HepG2 (cell line): ENCODE measurements at regions not wholly inside any gene's neighbourhood (a gene's known extent, or its start where the extent isn't known, plus 50 kb on each side); places are given as distances from the start of the nearest gene placed in this dataset.

ENCODE experiments used
- DPF2 ChIP-seq: sonication (generic); formaldehyde crosslinking; IDR thresholded peaks from 2 replicates; pipeline ENCODE4 v1.4.0; 2020; ENCODE audit warnings: mild to moderate bottlenecking, low read depth, missing genetic modification reagents, borderline replicate concordance
- ELF1 ChIP-seq: sonication (generic); formaldehyde crosslinking; IDR thresholded peaks from 2 replicates; pipeline ENCODE4 v1.4.0; 2020; ENCODE audit warnings: missing genetic modification reagents
- FOXA3 ChIP-seq: IDR thresholded peaks from 2 replicates; pipeline ENCODE4 v1.6.1; 2016; ENCODE audit warnings: missing genetic modification reagents, missing compliant biosample characterization
- KDM1A ChIP-seq: IDR thresholded peaks from 2 replicates; pipeline ENCODE4 v1.6.1; 2016; ENCODE audit warnings: missing compliant biosample characterization
- SIN3A ChIP-seq: IDR thresholded peaks from 2 replicates; pipeline ENCODE4 v1.6.1; 2011; ENCODE audit warnings: low read depth, mild to moderate bottlenecking, control low read depth, low read length, borderline replicate concordance
- SNAI1 ChIP-seq: sonication (generic); formaldehyde crosslinking; IDR thresholded peaks from 2 replicates; pipeline ENCODE4 v1.5.0; 2020; ENCODE audit warnings: mild to moderate bottlenecking, missing genetic modification reagents, borderline replicate concordance
- ZMYM3 ChIP-seq: sonication (generic); formaldehyde crosslinking; IDR thresholded peaks from 2 replicates; pipeline ENCODE4 v1.5.1; 2020; ENCODE audit warnings: mild to moderate bottlenecking, missing genetic modification reagents
- ZMYM4 ChIP-seq: sonication (generic); formaldehyde crosslinking; IDR thresholded peaks from 2 replicates; pipeline ENCODE4 v1.8.1; 2023; ENCODE audit warnings: mild to moderate bottlenecking, missing genetic modification reagents
- ZNF264 ChIP-seq: sonication (generic); formaldehyde crosslinking; IDR thresholded peaks from 2 replicates; pipeline ENCODE4 v1.4.0; 2020; ENCODE audit warnings: missing genetic modification reagents
- ZNF446 ChIP-seq: sonication (generic); formaldehyde crosslinking; IDR thresholded peaks from 2 replicates; pipeline ENCODE4 v1.5.0; 2020; ENCODE audit warnings: mild to moderate bottlenecking, missing genetic modification reagents
- TF ChIP-seq, protein P1 (sequence below): sonication (generic); formaldehyde crosslinking; IDR thresholded peaks from 2 replicates; pipeline ENCODE4 v1.4.0; 2020; ENCODE audit warnings: missing genetic modification reagents, low read depth, mild to moderate bottlenecking, borderline replicate concordance
- TF ChIP-seq, protein P2 (sequence below): sonication (generic); formaldehyde crosslinking; IDR thresholded peaks from 2 replicates; pipeline ENCODE4 v1.4.0; 2020; ENCODE audit warnings: mild to moderate bottlenecking, missing genetic modification reagents

DNA sequence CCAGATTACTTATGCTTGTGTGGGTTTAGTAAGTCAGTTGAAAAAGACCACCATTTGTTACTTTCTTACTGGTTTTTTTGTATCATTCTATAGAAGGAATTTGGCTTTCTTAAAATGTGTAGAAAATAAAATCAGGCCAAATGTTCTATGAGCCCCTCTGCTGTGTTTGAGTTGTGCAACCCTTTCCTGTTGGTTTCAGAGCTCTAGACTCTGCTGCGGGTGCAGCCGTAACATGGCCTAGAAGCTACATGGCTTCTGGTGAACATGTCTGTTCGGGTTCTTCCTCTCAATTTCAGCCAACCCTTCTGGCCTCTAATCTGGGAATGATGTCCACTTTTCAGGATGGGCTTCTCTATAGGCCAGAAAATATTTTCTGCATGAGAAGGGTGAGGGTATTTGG lies 56.6 kb upstream of the RAB18 start (continued):
- TF ChIP-seq, protein P1, sequence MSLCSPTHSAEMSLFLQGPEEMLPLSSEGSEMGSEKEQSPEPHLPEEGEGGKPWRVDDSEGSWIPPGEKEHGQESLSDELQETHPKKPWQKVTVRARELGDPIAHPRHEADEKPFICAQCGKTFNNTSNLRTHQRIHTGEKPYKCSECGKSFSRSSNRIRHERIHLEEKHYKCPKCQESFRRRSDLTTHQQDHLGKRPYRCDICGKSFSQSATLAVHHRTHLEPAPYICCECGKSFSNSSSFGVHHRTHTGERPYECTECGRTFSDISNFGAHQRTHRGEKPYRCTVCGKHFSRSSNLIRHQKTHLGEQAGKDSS, result no peak
- TF ChIP-seq ELF1 (CRISPR knock-in tag), result no peak
- TF ChIP-seq ZMYM3 (CRISPR knock-in tag), result no peak
- no peak for TF ChIP-seq ZNF446 (CRISPR knock-in tag)
- TF ChIP-seq ZNF264, result no peak
- no peak for TF ChIP-seq SIN3A
- no peak for TF ChIP-seq DPF2 (CRISPR knock-in tag)
- TF ChIP-seq, protein P2, sequence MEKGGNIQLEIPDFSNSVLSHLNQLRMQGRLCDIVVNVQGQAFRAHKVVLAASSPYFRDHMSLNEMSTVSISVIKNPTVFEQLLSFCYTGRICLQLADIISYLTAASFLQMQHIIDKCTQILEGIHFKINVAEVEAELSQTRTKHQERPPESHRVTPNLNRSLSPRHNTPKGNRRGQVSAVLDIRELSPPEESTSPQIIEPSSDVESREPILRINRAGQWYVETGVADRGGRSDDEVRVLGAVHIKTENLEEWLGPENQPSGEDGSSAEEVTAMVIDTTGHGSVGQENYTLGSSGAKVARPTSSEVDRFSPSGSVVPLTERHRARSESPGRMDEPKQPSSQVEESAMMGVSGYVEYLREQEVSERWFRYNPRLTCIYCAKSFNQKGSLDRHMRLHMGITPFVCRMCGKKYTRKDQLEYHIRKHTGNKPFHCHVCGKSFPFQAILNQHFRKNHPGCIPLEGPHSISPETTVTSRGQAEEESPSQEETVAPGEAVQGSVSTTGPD (CRISPR knock-in tag), result no peak
- TF ChIP-seq KDM1A (CRISPR knock-in tag), result no peak
- TF ChIP-seq ZMYM4 (CRISPR knock-in tag), result no peak
- no peak for TF ChIP-seq SNAI1 (CRISPR knock-in tag)
- TF ChIP-seq FOXA3, result no peak
- TF ChIP-seq, all 625 proteins: peak for 0
